Uterus (tissue), 2 donors: ENCODE measurements at regions not wholly inside any gene's neighbourhood (a gene's known extent, or its start where the extent isn't known, plus 50 kb on each side); places are given as distances from the start of the nearest gene placed in this dataset.

Experiments
- CTCF ChIP-seq, 4 experiments: fragments of 200-600 bp in 2 of 4; fragments of 450-650 bp in 2 of 4; sonication (generic) in 2 of 4; IDR thresholded peaks; one replicate each; pipeline ENCODE4 v1.5.1; 2016 to 2019; ENCODE audit warnings: antibody characterized with exemption in 4 of 4, mild to moderate bottlenecking in 2 of 4, moderate library complexity in 1 of 4
- POLR2A ChIP-seq, 2 donors: fragments of 450-650 bp; IDR thresholded peaks; one replicate each; pipeline ENCODE4 v1.6.1; 2016; ENCODE audit warnings: antibody characterized with exemption in 2 of 2, mild to moderate bottlenecking in 1 of 2, moderate library complexity in 1 of 2

GRCh38 chr19:30319411-30319810 is 52.8 kb upstream of the ZNF536 start:
- TF ChIP-seq CTCF (IDR thresholded peaks at IDR 0.05) (no peak), POLR2A (IDR thresholded peaks at IDR 0.05) (no peak)
